HG02763 (cell line): ENCODE measurements at regions not wholly inside any gene's neighbourhood (a gene's known extent, or its start where the extent isn't known, plus 50 kb on each side); places are given as distances from the start of the nearest gene placed in this dataset.
A peak's percentile ranks its signal among the peaks of the same experiment; 100 is the strongest.

ENCODE experiments used
- ATAC-seq: cut with Tn5 transposase; IDR thresholded peaks from one replicate; pipeline ENCODE4 v1.9.1; 2021; ENCODE audit warnings: mild to moderate bottlenecking, moderate library complexity; ENCODE audit not compliant: unreplicated experiment

- no peak for ATAC-seq
Measured at GRCh38 chr4:89438102-89438831, 130.7 kb upstream of the GPRIN3 start.

- ATAC-seq, result peak; percentile 70
Measured at GRCh38 chr4:89434364-89434988, 126.9 kb upstream of the GPRIN3 start.

- no peak for ATAC-seq
Measured at GRCh38 chr4:89427782-89428181, 120.2 kb upstream of the GPRIN3 start.

GRCh38 chr4:89425023-89425422 lies 117.4 kb upstream of the GPRIN3 start:
- no peak for ATAC-seq

- ATAC-seq, result no peak
Measured at GRCh38 chr4:89422441-89422990, 114.9 kb upstream of the GPRIN3 start.

- ATAC-seq, result no peak
Measured at GRCh38 chr4:89420507-89420906, 112.9 kb upstream of the GPRIN3 start.

GRCh38 chr4:89419111-89419695 lies 111.6 kb upstream of the GPRIN3 start:
- ATAC-seq, result no peak

GRCh38 chr4:89416960-89417359 lies 109.4 kb upstream of the GPRIN3 start:
- no peak for ATAC-seq

- ATAC-seq, result no peak
Measured at GRCh38 chr4:89413518-89413917, 105.9 kb upstream of the GPRIN3 start.

- ATAC-seq, result no peak
Measured at GRCh38 chr4:89411539-89412309, 104.1 kb upstream of the GPRIN3 start.

GRCh38 chr4:89410687-89411086 lies 103.1 kb upstream of the GPRIN3 start:
- no peak for ATAC-seq

- no peak for ATAC-seq
Measured at GRCh38 chr4:89404530-89404929, 96.9 kb upstream of the GPRIN3 start.

- no peak for ATAC-seq
Measured at GRCh38 chr4:89403826-89404225, 96.2 kb upstream of the GPRIN3 start.

GRCh38 chr4:89400287-89401035 lies 92.9 kb upstream of the GPRIN3 start:
- no peak for ATAC-seq

GRCh38 chr4:89398644-89399043 lies 91.0 kb upstream of the GPRIN3 start:
- no peak for ATAC-seq

GRCh38 chr4:89398146-89398545 lies 90.5 kb upstream of the GPRIN3 start:
- ATAC-seq, result no peak

GRCh38 chr4:89397441-89397840 lies 89.8 kb upstream of the GPRIN3 start:
- no peak for ATAC-seq

GRCh38 chr4:89382439-89382838 lies 74.8 kb upstream of the GPRIN3 start:
- no peak for ATAC-seq

GRCh38 chr4:89380980-89381379 lies 73.4 kb upstream of the GPRIN3 start:
- ATAC-seq, result no peak

GRCh38 chr4:89379511-89380044 lies 72.0 kb upstream of the GPRIN3 start:
- ATAC-seq, result no peak
